Heart left ventricle (tissue), 16 donors: ENCODE measurements at regions not wholly inside any gene's neighbourhood (a gene's known extent, or its start where the extent isn't known, plus 50 kb on each side); places are given as distances from the start of the nearest gene placed in this dataset.
"Not testable (repeated sequence)": the region's sequence is repeated elsewhere in the genome, so short reads cannot be mapped to it uniquely, and the experiment has no call there.

Experiments used
- ATAC-seq, 4 donors: fragments of 200-7000 bp; cut with Tn5 transposase; one replicate each; pipeline ENCODE4 v1.9.1; 2020 to 2022; ENCODE audit warnings: moderate library complexity in 4 of 4, mild to moderate bottlenecking in 3 of 4, moderate number of reproducible peaks in 1 of 4
- DNase-seq, 5 donors: peaks; one replicate each; pipeline ENCODE4 v3.0.0-alpha.2; 2020
- H3K27ac ChIP-seq, 12 donors: fragments of 200-600 bp; sonication (generic) in 4 of 12; one replicate each; pipeline versions ENCODE4 v1.5.0 to v1.8.0; 2016 to 2022; ENCODE audit warnings: mild to moderate bottlenecking in 2 of 12
- H3K27me3 ChIP-seq, 9 donors: fragments of 200-600 bp; sonication (generic) in 2 of 9; one replicate each; pipeline versions ENCODE4 v1.5.1 to v1.8.0; 2016 to 2022; ENCODE audit warnings: mild to moderate bottlenecking in 3 of 9
- H3K36me3 ChIP-seq, 9 donors: fragments of 200-600 bp; sonication (generic) in 2 of 9; one replicate each; pipeline versions ENCODE4 v1.5.0 to v1.8.0; 2018 to 2022; ENCODE audit warnings: mild to moderate bottlenecking in 2 of 9
- H3K4me1 ChIP-seq, 12 donors: fragments of 200-600 bp; sonication (generic) in 4 of 12; one replicate each; pipeline versions ENCODE4 v1.5.0 to v1.8.0; 2016 to 2022; ENCODE audit warnings: mild to moderate bottlenecking in 3 of 12
- H3K4me3 ChIP-seq, 12 donors: fragments of 200-600 bp; sonication (generic) in 4 of 12; one replicate each; pipeline versions ENCODE4 v1.5.0 to v1.8.0; 2017 to 2022; ENCODE audit warnings: mild to moderate bottlenecking in 9 of 12, moderate library complexity in 4 of 12
- H3K9me3 ChIP-seq, 12 donors: fragments of 200-600 bp; sonication (generic) in 4 of 12; one replicate each; pipeline versions ENCODE4 v1.5.0 to v1.8.0; 2016 to 2022; ENCODE audit warnings: mild to moderate bottlenecking in 1 of 12
- CTCF ChIP-seq, 12 donors: fragments of 200-600 bp; sonication (generic) in 4 of 12; IDR thresholded peaks; one replicate each; pipeline versions ENCODE4 v1.5.0 to v1.8.0; 2018 to 2022; ENCODE audit warnings: antibody characterized with exemption in 12 of 12, mild to moderate bottlenecking in 5 of 12
- POLR2A ChIP-seq, 2 donors: fragments of 450-650 bp; IDR thresholded peaks; one replicate each; pipeline ENCODE4 v1.6.1; 2017; ENCODE audit warnings: antibody characterized with exemption in 2 of 2, mild to moderate bottlenecking in 2 of 2, moderate library complexity in 2 of 2
- WGBS, 4 donors: extraction: QIAGEN DNeasy Blood & Tissue Kit in 2 of 4; methylation state at CpG; one replicate each; pipeline versions ENCODE4 v1.1.5 to v1.1.7; 2013 to 2018; 5-methylcytosine and 5-hydroxymethylcytosine counted together
- intact Hi-C, 10 donors: fragments of 100-400 bp; cut with DNase I; formaldehyde crosslinking; loops; one replicate each; pipeline versions ENCODE4 v1.11.1 to v1.14.2; 2022
- donor health status: ischemic (EF 13 %, LVEDD 7.1; RV severe dilation, severe dysfunction).
- donor health status: healthy with polysubstance abuse.
- donor health status: DM: no; HTN: yes; CAD: no.
- donor health status: DM: no; HTN: no; CAD: no.
- donor health status: ischemic (EF 25% LVEDD 6.9; RV normal size, moderate dysfunction).
- donor health status: ischemic (EF 25% LVEDD 5.7; RV mildly dilated, moderate dysfunction).
- donor health status: healthy.
- donor health status: DM: yes; HTN: yes; CAD: no.
- donor health status: ischemic (EF 35%, LVEDD 5.7; RV mildly dilated, moderate dysfunction).
- donor health status: nonischemic (EF 11% LVEDD 7.7; RV severe dilation, severe dysfunction).
- donor health status: DM: yes; HTN: yes; CAD: no.
- donor health status: PGD.
- donor health status: ischemic (EF 29% LVEDD 5.4; RV normal size, mild dysfunction).
- donor health status: nonischemic (EF 23%, LVEDD 6.1; RV moderate dilation, normal function).

- WGBS, 4 donors = 96% methylated on average over 7 of the region's 7 CpGs
- TF ChIP-seq POLR2A (IDR thresholded peaks at IDR 0.05) = no peak
- TF ChIP-seq CTCF (IDR thresholded peaks at IDR 0.05) = no peak
- Histone ChIP-seq H3K36me3 (no peaks in the 10 kb centered on the region), H3K4me1 (peaks cover 0 to 8% (median 0%) of the 10 kb centered on the region in 12 donors), H3K4me3 (no peak overlapping the region), H3K27ac (no peak overlapping the region), H3K9me3 (no peaks in the 10 kb centered on the region), H3K27me3 (no peaks in the 10 kb centered on the region)
- DNase-seq (no peak), ATAC-seq (no peak)
- intact Hi-C loops = no loop called here
Observed at GRCh38 chr1:41976671-41977070, 57.9 kb upstream of the HIVEP3 start.

- H3K36me3 ChIP-seq = no peaks in the 10 kb centered on the region
- H3K27ac ChIP-seq = no peak overlapping the region
- DNase-seq (no peak), ATAC-seq (no peak)
- no peak for TF ChIP-seq CTCF (IDR thresholded peaks at IDR 0.05)
- no peak for TF ChIP-seq POLR2A (IDR thresholded peaks at IDR 0.05)
- no peaks in the 10 kb centered on the region for H3K27me3 ChIP-seq
- H3K4me1 ChIP-seq = peaks cover 0 to 5% (median 0%) of the 10 kb centered on the region in 12 donors
- intact Hi-C loops = no loop called here
- H3K4me3 ChIP-seq = no peak overlapping the region
- H3K9me3 ChIP-seq = no peaks in the 10 kb centered on the region
- WGBS, 4 donors = 86 to 91% (median 90%) methylated on average over 12 of the region's 12 CpGs
Observed at GRCh38 chr1:41975850-41976569, 57.3 kb upstream of the HIVEP3 start.

GRCh38 chr1:41975121-41975520 lies 56.4 kb upstream of the HIVEP3 start:
- Histone ChIP-seq H3K36me3 (no peaks in the 10 kb centered on the region), H3K4me3 (no peak overlapping the region), H3K27ac (no peak overlapping the region), H3K27me3 (no peaks in the 10 kb centered on the region), H3K9me3 (peaks cover 0 to 2% (median 0%) of the 10 kb centered on the region in 12 donors), H3K4me1 (no peaks in the 10 kb centered on the region)
- intact Hi-C loops = no loop called here
- ATAC-seq (no peak), DNase-seq (no peak)
- TF ChIP-seq CTCF (IDR thresholded peaks at IDR 0.05) (no peak), POLR2A (IDR thresholded peaks at IDR 0.05) (no peak)

GRCh38 chr1:41968557-41968956 lies 49.8 kb upstream of the HIVEP3 start:
- intact Hi-C loops, H3K4me1 ChIP-seq, H3K27ac ChIP-seq: not testable (repeated sequence)

More at GRCh38 chr1:41968557-41968956, 49.8 kb upstream of the HIVEP3 start:
- peaks cover 0 to 39% (median 3%) of the 10 kb centered on the region in 12 donors for H3K9me3 ChIP-seq
- H3K27me3 ChIP-seq, ATAC-seq, H3K36me3 ChIP-seq, H3K4me3 ChIP-seq, DNase-seq: not testable (repeated sequence)
